OCI-LY7 (cell line): ENCODE measurements at regions not wholly inside any gene's neighbourhood (a gene's known extent, or its start where the extent isn't known, plus 50 kb on each side); places are given as distances from the start of the nearest gene placed in this dataset.

ENCODE experiments used
- BruUV-seq: library from RNA; stranded (reverse); fragments of 400-500 nt; replicated peaks from 2 replicates; lab custom pipeline; 2021; lab: Mats Ljungman, UMichigan
- CTCF ChIA-PET: fragments of 300-600 bp; sonication (Branson Sonifier 250); formaldehyde crosslinking; loops from one replicate; lab custom pipeline; 2022; ENCODE audit warnings: antibody characterized with exemption; ENCODE audit not compliant: unreplicated experiment; lab: Charles Lee
- POLR2A ChIA-PET: fragments of 300-600 bp; sonication (Branson Sonifier 250); formaldehyde crosslinking; loops from one replicate; lab custom pipeline; 2022; ENCODE audit warnings: antibody characterized with exemption; lab: Charles Lee
- DNase-seq: peaks from one replicate; pipeline ENCODE4 v3.0.0-alpha.2; 2015; ENCODE audit warnings: low spot score
- H2AFZ ChIP-seq: fragments of 200-600 bp; sonication (generic), shearing (Covaris generic); 2 replicates; pipeline ENCODE4 v1.6.1; 2014; ENCODE audit warnings: mild to moderate bottlenecking, antibody characterized with exemption, low read length, moderate library complexity
- H3K27ac ChIP-seq: fragments of 200-600 bp; sonication (generic); 2 replicates; pipeline ENCODE4 v1.5.1; 2014; ENCODE audit warnings: mixed run types, low read depth, mild to moderate bottlenecking, moderate library complexity, low read length, inconsistent platforms; ENCODE audit not compliant: poor library complexity, severe bottlenecking
- H3K36me3 ChIP-seq: fragments of 200-600 bp; sonication (generic); 2 replicates; pipeline ENCODE4 v1.6.1; 2014; ENCODE audit warnings: mild to moderate bottlenecking, antibody characterized with exemption, low read length, moderate library complexity, mixed read lengths; ENCODE audit not compliant: insufficient read depth
- H3K4me1 ChIP-seq: fragments of 200-600 bp; sonication (generic); 2 replicates; pipeline ENCODE4 v1.5.1; 2014; ENCODE audit warnings: mild to moderate bottlenecking, low read length; ENCODE audit not compliant: insufficient read depth, poor library complexity, severe bottlenecking
- H3K4me2 ChIP-seq: fragments of 200-600 bp; sonication (generic); 2 replicates; pipeline ENCODE4 v1.6.1; 2014; ENCODE audit warnings: mild to moderate bottlenecking, low read length
- H3K4me3 ChIP-seq: fragments of 200-600 bp; sonication (generic); 2 replicates; pipeline ENCODE4 v1.5.1; 2014; ENCODE audit warnings: mild to moderate bottlenecking, low read depth, low read length; ENCODE audit not compliant: poor library complexity, severe bottlenecking
- H3K79me2 ChIP-seq: fragments of 200-600 bp; sonication (generic); 2 replicates; pipeline ENCODE4 v1.6.1; 2016; ENCODE audit warnings: low read depth, mild to moderate bottlenecking, low read length, moderate library complexity, mixed read lengths; ENCODE audit not compliant: insufficient read depth
- H3K9me2 ChIP-seq: fragments of 200-600 bp; sonication (generic); 2 replicates; pipeline ENCODE4 v1.6.1; 2016; ENCODE audit warnings: mild to moderate bottlenecking, low read length, mixed read lengths; ENCODE audit not compliant: insufficient read depth
- H3K9me3 ChIP-seq: fragments of 200-600 bp; sonication (generic); 2 replicates; pipeline ENCODE4 v1.6.1; 2014; ENCODE audit warnings: mild to moderate bottlenecking, mixed run types, low read length, mixed read lengths
- H4K20me1 ChIP-seq: fragments of 200-600 bp; sonication (generic); 2 replicates; pipeline ENCODE4 v1.6.1; 2014; ENCODE audit warnings: mild to moderate bottlenecking, antibody characterized with exemption, low read length, moderate library complexity, mixed read lengths; ENCODE audit not compliant: insufficient read depth
- CTCF ChIP-seq: fragments of 200-600 bp; sonication (generic); conservative IDR thresholded peaks from 2 replicates; pipeline ENCODE4 v1.5.1; 2014; ENCODE audit warnings: mild to moderate bottlenecking, antibody characterized with exemption, low read length, moderate library complexity, mixed read lengths
- EZH2phosphoT487 ChIP-seq: fragments of 200-600 bp; sonication (generic); IDR thresholded peaks from 2 replicates; pipeline ENCODE4 v1.6.1; 2018; ENCODE audit warnings: low read depth, borderline replicate concordance, mild to moderate bottlenecking, mixed run types, antibody characterized with exemption, low read length, moderate library complexity, mixed read lengths
- intact Hi-C: fragments of 100-400 bp; cut with micrococcal nuclease; formaldehyde crosslinking; loops from one replicate; pipeline ENCODE4 v1.10.0; 2022; ENCODE audit not compliant: unreplicated experiment

- no TSS peak for BruUV-seq
- ChIA-PET POLR2A (interaction anchor here (1.6 kb wide), 1 partner anchor 12 kb away, joined by 4 read pairs; no protein-coding TSS in a partner anchor), CTCF (no interaction called here)
- Histone ChIP-seq H3K4me2 (no peak overlapping the region), H3K9me2 (no peaks in the 10 kb centered on the region), H4K20me1 (no peaks in the 10 kb centered on the region), H3K27ac (no peak overlapping the region), H3K79me2 (no peaks in the 10 kb centered on the region), H3K4me1 (peaks cover 23% of the 10 kb centered on the region), H2AFZ (no peak overlapping the region), H3K4me3 (no peak overlapping the region), H3K36me3 (no peaks in the 10 kb centered on the region), H3K9me3 (no peaks in the 10 kb centered on the region)
- DNase-seq = no peak
- intact Hi-C loops = loop anchor here (2.0 to 10.0 kb wide), 2 partner anchors 104 to 212 kb away; no protein-coding TSS in a partner anchor
- no peak for TF ChIP-seq EZH2phosphoT487
- no peak for TF ChIP-seq CTCF
Observed at GRCh38 chr17:79298799-79299198, 224.2 kb downstream of the ENGASE start.

GRCh38 chr17:79296243-79296642 lies 221.6 kb downstream of the ENGASE start:
- CTCF ChIA-PET = no interaction called here
- H3K4me3 ChIP-seq = no peak overlapping the region
- H3K4me2 ChIP-seq = no peak overlapping the region
- no peaks in the 10 kb centered on the region for H3K79me2 ChIP-seq
- no peak overlapping the region for H3K27ac ChIP-seq
- H3K4me1 ChIP-seq = peaks cover 7% of the 10 kb centered on the region
- intact Hi-C loops = loop anchor here (10.0 kb wide), 1 partner anchor 101 kb away; no protein-coding TSS in a partner anchor
- H3K9me3 ChIP-seq = no peaks in the 10 kb centered on the region
- no peak overlapping the region for H2AFZ ChIP-seq
- H4K20me1 ChIP-seq = no peaks in the 10 kb centered on the region
- no peaks in the 10 kb centered on the region for H3K36me3 ChIP-seq
- BruUV-seq = no TSS peak
- TF ChIP-seq CTCF = no peak
- no peak for TF ChIP-seq EZH2phosphoT487
- POLR2A ChIA-PET = no interaction called here
- no peaks in the 10 kb centered on the region for H3K9me2 ChIP-seq
- DNase-seq = no peak

GRCh38 chr17:79295307-79295706 lies 220.7 kb downstream of the ENGASE start:
- H3K9me3 ChIP-seq = no peaks in the 10 kb centered on the region
- ChIA-PET POLR2A (interaction anchor here (0.7 kb wide), 1 partner anchor 65 kb away, joined by 3 read pairs; no protein-coding TSS in a partner anchor), CTCF (no interaction called here)
- H3K4me2 ChIP-seq = no peak overlapping the region
- no TSS peak for BruUV-seq
- TF ChIP-seq EZH2phosphoT487 (no peak), CTCF (no peak)
- H3K4me3 ChIP-seq = no peak overlapping the region
- peaks cover 7% of the 10 kb centered on the region for H3K4me1 ChIP-seq
- DNase-seq = no peak
- no peak overlapping the region for H3K27ac ChIP-seq
- intact Hi-C loops = loop anchor here (10.0 kb wide), 1 partner anchor 101 kb away; no protein-coding TSS in a partner anchor
- H4K20me1 ChIP-seq = no peaks in the 10 kb centered on the region
- no peaks in the 10 kb centered on the region for H3K79me2 ChIP-seq
- no peak overlapping the region for H2AFZ ChIP-seq
- H3K36me3 ChIP-seq = no peaks in the 10 kb centered on the region
- no peaks in the 10 kb centered on the region for H3K9me2 ChIP-seq
